ENCODE measurements at regions not wholly inside any gene's neighbourhood (a gene's known extent, or its start where the extent isn't known, plus 50 kb on each side); places are given as distances from the start of the nearest gene placed in this dataset.

DNA sequence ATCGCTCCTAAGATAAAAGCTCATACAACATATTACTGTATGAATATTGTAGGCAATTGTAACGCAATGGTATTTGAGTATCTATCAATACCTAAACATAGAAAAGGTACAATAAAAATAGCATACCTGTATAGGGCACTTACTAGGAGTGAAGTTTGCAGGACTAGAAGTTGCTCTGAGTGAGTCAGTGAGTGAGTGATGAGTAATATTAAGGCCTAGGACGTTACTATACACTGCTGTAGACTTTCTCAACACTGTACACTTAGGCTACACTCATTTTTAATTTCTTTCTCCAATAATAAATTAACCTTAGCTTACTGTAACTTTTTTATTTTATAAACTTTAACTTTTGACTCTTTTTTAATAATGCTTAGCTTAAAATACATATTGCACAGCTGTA lies 546.9 kb downstream of the HACE1 start:
- no peak for DNase-seq

DNA sequence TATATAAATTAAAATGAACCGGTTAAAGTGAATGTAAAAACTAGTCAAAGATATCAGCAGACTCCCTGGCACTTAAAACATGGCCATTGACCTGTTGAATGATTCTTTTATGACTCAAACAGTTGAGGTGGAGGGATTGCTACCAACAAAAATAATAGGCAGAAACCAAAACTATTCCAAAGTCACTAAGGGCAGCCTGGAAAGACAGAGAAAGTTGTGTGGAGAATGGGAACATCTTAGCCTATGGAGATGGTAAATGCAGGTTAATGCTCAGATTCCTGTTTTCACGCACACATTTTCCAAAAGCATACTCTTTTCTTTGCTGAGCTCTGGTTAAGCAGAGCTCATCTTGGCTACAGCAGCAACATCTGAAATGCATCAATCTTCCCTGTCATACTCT lies 553.5 kb downstream of the HACE1 start:
- DNase-seq: no peak

DNA sequence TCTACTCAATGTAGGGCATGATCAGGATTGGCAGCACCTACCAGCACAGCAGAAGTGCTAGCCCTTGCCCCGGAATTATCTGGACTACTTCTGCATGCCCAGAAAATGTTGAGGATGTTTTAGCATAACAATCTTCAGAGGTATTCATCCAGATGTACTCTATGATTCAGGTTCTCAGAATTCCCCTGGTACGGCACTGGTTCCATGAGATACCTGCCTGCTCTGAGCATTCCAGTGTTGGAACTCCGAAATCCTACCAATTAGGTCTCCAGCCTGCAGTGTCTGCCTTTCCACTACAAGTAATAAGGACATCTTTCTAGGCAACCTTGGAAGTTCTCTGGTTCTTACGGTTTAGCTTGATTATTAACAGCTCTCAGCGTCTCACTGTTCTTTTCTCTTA lies 554.5 kb downstream of the HACE1 start:
- no peak for DNase-seq

DNA sequence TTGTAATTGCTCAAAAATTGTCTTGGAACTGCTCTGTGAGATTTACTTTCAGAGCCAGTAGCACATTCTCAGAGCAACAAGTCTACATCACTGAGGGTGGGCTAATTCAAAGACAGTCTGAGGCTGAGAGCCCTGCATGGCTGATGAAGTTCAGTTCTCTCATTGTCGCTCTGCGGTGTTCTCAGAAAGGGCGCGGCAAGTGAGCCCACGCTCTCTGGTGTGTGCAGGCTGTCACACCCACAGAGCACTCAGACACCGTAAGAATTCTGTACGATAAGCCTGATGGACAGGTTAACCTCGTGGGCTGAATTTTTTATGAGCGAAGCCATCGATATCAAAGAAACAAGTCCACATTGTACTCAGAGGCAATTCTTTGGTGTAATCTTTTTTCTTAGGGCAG lies 557.8 kb downstream of the HACE1 start:
- DNase-seq: no peak

DNA sequence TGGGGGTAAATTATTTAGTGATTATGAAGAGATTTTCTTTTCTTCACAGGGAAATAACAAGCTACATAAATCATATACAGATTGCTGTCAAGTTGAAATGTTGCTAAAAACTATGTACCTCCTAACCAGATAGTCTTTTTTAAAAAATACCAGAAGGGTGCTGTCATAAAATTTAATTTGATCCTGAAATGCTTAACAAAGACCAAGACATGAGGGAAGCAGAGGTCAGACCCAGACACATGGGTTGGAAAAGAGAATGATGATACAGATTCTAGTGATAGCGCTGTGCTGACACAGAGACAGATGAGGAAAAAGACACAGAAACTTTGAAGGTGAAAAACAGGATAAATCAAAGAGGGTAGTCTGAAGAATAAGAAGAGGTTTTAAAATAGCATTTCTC lies 573.1 kb downstream of the HACE1 start:
- no peak for DNase-seq

DNA sequence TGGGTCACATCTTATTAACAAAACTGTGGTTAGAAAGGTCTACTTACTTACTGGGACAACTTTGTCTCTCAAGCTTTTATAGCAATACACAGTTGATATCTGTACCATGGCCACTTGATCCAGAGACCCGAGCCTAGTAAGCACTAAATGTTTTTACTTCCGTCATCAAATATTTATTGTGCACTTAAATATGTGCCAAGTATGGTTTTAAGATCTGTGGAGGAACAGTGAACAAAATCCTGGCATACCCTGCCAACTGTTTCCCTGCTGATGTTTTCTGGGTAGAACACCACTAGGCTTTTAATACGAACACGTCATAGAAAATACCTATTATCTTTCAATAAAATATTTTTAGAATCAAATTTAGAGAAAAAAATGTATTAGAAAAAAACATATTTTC lies 574.8 kb downstream of the HACE1 start:
- no peak for DNase-seq

DNA sequence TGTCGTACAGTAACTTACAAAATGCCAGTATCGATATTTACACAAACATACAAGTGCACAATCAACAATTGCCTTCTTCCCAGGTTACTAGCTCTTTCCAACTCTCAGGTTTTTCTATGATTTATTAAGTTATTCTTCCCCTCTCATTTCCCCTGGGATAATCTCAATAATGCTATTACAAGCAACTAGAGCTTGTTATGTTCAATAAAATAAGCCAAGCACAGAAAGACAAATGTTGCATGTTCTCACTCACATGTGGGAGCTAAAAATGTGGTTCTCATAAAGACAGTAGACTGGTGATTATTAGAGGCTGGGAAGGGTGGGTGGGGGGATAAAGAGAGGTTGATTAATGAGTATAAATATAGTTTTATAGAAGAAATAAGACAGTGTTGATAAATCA lies 577.1 kb downstream of the HACE1 start:
- DNase-seq: no peak

DNA sequence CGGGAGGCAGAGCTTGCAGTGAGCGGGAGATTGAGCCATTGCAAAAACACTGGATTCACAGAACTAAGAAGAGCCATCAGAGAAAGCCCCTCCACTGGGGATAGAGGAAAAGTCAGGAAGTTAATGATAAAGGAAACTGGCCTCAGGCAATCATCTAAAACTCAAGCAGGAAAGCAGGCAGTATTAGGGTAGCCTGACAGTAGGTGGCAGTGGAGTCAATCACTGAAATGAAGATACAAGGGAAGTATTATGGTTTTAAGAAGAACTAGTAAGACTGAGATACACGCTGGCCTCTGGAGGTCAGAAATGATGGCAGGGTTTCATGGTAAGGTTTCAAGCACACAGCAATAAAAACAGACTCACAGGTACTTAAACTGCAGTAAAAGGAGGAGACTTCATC lies 578.3 kb downstream of the HACE1 start:
- no peak for DNase-seq

DNA sequence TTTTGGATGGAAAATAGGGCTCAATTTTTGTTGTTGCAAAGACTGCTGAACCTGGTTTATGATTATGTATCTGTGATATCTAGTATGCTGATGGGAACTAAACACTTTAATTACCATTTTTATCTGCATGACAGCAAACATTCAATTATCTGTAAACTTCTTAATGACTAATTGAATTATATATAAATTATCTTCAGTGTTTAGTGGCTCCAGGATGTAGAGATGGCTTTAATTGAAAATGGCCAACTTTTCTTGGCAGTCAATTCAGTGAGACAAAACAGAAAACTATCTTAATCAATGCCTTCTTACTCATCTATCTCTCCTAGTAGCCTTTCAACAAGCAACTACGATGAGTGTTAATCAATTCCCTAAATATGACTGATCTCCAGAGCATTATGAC lies 591.3 kb downstream of the HACE1 start:
- DNase-seq: no peak

DNA sequence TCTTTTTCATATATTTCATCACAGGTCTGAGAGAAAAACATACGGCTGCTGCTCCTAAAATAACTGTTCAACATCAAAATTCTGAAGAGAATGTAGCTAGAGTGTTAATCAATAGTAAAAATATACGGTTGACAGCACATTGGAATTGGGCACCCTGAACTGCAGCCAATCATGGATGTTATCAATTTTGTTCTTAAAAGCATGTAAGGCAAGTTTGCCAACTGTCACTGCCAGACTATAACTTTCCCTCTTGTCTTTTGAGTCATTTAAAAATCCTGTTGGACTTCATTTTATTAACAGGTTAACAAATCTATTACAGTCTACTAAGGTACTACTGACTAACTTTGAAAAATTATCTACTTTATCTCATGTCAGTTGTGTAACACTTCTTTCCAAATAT lies 592.8 kb downstream of the HACE1 start:
- DNase-seq: no peak

DNA sequence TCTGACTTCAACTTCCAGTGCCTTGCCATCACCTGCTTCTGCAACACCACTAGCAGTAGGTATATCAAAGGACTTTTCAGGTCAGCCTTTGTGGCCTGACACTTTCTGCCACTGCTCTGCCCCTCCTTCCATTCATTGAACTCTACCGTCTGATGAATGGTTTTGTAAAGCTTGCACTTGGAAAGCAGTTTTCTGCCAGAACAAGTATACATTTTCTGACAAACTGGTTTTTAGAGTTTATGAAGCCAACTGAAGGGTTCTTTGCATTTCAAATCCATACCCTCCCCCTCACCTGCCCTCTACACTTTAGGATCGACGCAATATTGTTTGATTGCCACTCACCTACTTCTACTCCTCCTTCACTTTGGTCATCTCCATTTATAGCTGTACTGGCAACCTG lies 603.1 kb downstream of the HACE1 start:
- DNase-seq: no peak

DNA sequence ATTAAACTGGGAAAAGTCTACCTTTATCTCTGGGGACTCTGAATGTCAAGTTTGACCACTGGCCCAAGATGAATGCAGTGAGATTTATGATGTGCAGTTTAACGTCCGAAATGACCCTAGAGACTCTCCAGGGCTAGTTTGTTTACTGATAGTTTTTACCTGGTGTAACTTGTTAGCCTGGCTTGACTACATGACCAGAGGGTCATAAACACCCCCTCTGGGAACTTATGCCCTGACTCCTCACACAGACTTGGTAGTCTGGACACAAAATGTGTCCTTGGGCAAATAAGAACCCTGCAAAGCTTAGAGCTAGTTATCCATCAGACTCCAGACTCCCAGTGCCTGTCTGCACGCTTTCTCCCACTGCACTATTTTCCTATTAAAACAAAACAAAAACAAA lies 606.5 kb downstream of the HACE1 start:
- DNase-seq: no peak

DNA sequence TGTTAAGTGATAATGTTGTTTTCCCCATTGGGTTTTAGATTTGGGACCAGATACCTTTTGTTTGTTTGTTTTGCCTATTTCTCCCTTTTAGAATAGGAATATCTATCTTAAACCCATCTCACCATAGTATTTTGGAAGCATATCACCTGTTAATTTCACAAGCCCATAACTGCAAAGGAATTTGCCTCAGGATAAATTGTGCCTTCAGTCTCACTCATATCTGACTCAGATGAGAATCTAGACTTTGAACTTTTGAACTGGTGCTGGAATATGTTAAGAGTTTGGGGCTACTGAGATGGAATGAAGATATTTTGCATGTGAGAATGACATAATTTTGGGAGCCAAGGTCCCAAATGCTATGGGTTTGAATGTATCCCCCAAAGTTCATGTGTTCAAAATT lies 607.4 kb downstream of the HACE1 start:
- DNase-seq: no peak

DNA sequence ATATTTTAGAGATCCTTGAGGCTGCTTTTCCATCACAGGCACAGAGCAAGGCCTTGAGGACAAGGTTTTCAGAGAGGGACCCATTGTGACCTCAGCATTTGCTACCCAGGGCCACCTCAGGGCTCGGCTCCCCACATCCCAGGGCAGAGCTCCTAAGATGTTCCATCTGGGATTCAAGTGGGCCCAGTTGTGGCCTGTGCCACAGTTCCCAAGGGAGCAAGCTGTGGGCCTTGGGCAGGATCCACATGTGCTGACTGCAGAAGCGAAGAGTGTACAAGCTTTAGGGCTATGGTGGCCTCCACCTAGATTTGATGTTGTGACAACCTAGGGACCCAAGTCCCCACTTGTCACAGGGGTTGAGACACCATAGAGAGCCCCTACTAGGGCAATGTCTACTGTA lies 608.1 kb downstream of the HACE1 start:
- no peak for DNase-seq

DNA sequence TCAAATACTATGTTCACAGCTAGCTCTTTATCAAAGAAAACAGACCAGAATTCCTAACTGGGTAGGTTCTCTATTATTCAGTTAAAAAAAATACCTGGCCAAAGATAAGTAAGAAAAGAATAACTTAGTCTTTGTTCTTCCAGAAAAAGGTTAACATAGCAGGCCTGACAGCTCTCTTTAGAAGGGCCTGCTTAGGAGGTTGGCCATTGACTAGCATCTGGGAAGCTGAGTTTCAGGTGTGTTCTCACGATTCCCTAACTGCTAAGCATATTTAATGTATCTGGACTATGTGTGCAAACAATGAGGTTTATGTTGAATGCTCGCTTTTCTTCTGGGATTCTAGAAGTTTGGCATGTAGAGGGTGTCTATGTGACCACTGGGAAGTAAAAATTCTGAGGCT lies 618.9 kb downstream of the HACE1 start:
- DNase-seq: no peak

DNA sequence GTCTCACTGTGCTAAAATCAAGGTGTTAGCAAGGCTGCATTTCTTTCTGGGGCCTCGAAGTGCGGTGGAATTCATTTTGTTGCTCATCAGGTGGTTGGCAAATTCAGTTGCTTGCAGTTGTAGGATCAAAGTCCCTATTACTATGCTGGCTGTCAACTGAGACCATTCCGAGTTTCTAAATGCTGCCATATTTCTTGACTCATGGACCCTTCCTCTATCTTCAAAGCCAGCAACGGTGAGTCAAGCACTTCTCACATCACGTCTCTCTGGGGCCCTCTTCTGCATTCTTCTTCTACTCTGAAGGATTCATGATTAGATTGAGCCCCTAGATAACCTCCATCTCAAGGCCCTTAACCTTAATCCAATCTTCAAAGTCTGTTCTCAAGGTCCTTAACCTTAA lies 619.7 kb downstream of the HACE1 start:
- DNase-seq: no peak

DNA sequence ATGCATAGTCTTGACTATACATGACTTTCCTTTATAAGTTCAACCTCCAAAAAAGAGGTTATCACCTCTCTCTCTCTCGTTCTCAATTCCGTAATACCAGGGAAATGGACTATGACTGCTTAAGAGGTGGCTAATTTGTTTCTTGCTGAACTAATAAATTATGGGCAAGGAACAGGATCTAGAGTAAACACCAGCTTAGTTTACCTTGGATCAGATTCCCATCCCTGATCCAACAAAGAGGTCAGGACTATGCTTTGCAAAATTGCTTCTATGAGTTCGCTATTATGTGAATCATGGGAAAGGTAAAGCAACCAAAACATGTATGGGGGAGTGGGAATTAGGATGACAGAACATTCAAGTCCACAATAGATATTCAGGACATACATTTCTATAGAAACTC lies 630.7 kb downstream of the HACE1 start:
- DNase-seq: no peak

DNA sequence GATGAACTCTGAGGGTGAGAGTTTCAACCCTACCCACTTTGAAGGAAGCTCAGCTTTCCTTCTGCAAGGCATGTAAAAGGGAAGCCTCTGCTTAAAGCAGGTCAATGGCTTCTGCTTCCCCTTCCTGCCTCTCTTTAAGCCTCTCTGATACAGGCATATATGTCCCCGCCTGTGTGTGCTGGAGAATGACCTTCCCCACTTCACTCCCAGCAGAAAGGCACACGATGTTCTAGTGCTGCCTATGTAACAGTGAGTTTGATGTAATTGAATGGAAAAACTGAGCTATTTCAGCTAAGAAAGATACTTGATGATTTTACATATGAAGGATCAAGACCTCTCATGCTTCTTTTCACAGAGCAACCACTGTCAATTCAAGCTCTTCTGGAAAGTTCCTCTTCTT lies 632.2 kb downstream of the HACE1 start:
- no peak for DNase-seq

DNA sequence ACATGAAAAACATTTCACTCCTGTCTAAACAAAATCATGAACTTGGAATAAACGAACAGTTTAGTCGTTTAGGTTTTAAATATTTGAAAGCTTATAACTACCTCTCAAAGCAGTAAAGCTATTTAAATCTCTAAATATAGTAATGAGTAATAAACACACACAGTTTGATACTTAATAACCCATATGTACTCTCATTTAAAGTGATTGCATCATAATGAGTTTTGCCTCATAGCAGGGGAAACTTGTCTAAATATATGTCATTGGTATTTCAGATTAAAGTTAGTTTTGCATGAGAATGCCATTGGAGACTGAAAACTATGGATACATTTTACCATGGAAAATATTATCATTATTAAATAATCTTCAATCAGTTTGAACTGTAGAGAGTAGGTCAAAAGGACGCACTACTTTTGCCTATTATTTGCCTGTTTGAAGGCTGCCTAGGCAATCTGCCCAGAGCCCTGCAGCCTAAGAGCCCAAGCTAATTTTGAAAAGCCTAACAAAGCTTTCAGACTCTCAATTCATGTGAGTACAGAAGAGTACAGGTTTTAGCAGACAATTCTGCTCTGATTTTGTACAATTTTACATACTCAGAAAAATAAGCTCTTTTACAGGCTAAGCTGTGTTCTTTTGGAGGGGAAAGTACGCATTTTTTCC lies 632.8 kb downstream of the HACE1 start:
- DNase-seq: no peak

DNA sequence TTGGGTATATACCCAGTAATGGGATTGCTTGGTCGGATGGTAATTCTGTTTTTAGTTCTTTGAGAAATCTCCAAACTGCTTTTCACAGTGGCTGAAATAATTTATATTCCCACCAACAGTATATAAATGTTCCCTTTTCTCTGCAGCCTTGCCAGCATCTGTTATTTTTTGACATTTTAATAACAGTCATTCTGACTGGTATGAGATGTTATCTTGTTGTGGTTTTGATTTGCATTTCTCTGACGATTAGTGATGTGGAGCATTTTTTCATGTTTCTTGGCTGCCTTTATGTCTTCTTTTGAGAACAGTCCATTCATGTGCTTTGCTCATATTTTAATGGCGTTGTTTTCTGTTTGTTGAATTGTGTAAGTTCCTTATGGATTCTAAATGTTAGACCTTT lies 641.6 kb downstream of the HACE1 start:
- no peak for DNase-seq

DNA sequence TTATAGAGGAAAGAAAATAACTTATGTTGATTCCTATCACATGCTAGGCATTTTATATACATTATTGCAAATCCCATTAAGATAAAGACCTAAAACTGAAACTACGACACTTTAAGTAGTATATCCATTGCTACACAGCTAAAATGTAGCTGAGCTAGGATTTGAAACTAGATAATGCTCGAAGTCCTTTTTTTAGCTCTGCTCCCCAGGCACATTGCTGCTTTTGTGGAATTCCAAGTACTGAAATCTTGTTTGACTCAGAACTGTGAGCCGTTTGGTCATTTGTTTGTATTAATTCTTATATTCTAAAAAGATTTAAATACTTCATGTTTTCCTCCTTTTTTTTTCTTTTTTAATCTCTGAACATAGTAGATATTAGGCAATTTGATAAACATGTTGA lies 644.8 kb downstream of the HACE1 start:
- DNase-seq: no peak

DNA sequence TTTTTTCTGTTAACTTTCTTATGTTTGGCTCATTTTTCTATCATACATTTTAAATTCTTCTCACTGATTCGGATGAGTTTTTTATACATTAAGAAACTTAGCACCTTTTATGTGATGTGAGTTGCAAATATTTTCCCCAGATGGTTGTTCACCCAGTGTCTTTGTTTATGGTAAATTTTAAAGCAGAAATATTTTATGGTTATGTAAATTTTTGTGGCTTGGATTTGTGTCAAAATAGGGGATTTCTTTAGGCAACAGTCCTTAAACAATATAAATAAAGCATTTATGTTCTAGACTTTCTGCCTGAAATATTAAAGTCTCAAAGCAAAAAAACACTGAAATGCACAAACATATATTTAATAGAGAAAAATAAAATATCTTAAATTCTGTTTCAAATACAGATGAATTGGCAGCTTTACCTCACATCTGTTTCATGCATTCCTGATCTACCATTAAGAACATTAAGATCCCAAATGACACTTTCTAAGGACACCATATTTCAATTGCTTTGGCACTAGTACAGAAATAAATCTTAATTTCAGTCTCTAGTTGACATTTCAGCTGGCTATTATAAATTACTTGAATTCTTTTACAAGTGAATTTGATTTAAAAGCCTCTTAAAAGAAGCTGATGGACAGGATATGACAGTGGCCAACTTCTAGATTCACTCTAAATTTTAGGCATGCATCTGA lies 646.6 kb downstream of the HACE1 start:
- no peak for DNase-seq

DNA sequence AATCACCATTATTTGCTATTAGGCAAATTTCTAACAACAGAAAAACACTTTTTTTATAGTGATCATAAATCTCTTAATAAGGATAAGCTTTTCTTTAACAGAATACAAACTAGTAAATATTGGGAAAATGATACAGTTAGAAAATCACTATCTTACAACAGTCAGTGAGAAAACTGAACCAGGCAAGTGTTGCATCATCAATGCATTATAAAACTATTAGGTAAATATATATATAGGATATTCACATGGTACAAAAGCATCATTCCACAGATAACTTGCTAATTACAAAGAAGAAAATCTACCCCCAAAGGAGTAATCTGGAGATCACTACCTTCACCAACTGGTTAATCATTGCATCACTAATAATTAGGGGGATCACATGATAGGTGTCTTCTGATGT lies 652.1 kb downstream of the HACE1 start:
- no peak for DNase-seq

DNA sequence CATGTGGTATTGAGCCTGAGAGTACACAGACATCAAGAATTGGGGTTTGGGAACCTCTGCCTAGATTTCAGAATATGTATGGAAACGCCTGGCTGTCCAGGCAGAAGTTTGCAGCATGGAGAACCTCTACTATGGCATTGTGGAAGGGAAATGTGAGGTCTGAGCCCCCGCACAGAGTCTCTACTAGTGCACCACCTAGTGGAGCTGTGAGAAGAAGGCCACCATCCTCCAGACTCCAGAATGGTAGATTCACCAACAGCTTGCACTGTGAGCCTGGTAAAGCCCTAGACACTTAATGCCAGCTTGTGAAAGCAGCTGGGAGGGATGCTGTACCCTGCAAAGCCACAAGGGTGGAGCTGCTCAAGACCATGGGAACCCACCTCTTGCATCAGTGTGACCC lies 658.2 kb downstream of the HACE1 start:
- DNase-seq: no peak

DNA sequence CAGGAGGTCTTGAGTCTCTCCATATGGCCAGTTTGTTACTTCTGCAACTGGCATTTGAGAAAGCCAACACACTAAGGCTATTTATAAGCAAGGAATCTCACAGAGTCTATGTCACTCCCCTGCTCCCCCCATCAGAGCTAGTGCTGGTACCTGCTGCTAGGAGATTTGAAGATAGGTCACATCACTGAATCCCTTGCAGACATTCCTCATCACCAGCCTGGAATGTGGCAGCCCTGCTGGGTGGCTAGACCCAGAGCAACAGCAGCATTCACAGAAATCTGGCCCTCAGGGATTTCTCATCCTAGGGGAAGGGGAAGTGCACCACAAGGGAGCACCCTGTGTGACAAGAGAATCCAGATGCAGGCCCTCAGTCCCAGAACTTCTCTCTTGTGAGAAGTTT lies 672.1 kb downstream of the HACE1 start:
- DNase-seq: no peak
